ENCODE measurements at regions not wholly inside any gene's neighbourhood (a gene's known extent, or its start where the extent isn't known, plus 50 kb on each side); places are given as distances from the start of the nearest gene placed in this dataset.
"Not testable (repeated sequence)": the region's sequence is repeated elsewhere in the genome, so short reads cannot be mapped to it uniquely, and the experiment has no call there.

GRCh38 chrX:131841496-131842437 is 181.3 kb upstream of the STK26 start:
- H3K36me3 Mint-ChIP-seq (ENCODE audit: low read depth): no peaks in the 10 kb centered on the region
- DNase-seq: peak; percentile 1

GRCh38 chrX:131843987-131844386 is 179.1 kb upstream of the STK26 start:
- TF ChIP-seq, protein P1, sequence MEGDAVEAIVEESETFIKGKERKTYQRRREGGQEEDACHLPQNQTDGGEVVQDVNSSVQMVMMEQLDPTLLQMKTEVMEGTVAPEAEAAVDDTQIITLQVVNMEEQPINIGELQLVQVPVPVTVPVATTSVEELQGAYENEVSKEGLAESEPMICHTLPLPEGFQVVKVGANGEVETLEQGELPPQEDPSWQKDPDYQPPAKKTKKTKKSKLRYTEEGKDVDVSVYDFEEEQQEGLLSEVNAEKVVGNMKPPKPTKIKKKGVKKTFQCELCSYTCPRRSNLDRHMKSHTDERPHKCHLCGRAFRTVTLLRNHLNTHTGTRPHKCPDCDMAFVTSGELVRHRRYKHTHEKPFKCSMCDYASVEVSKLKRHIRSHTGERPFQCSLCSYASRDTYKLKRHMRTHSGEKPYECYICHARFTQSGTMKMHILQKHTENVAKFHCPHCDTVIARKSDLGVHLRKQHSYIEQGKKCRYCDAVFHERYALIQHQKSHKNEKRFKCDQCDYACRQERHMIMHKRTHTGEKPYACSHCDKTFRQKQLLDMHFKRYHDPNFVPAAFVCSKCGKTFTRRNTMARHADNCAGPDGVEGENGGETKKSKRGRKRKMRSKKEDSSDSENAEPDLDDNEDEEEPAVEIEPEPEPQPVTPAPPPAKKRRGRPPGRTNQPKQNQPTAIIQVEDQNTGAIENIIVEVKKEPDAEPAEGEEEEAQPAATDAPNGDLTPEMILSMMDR (IDR thresholded peaks at IDR 0.05): no peak
- Mint-ChIP-seq H3K27ac (no peak overlapping the region), H3K4me3 (no peak overlapping the region), H3K27me3 (ENCODE audit: insufficient read depth) (no peaks in the 10 kb centered on the region; the same call in 1 of the 2 replicates), H3K9me3 (no peaks in the 10 kb centered on the region), H3K4me1 (ENCODE audit: low read depth) (no peaks in the 10 kb centered on the region), H3K36me3 (ENCODE audit: low read depth) (no peaks in the 10 kb centered on the region)
- no peak for DNase-seq

More at GRCh38 chrX:131841496-131842437, 181.3 kb upstream of the STK26 start:
- H3K9me3 Mint-ChIP-seq: no peaks in the 10 kb centered on the region
- H3K4me3 Mint-ChIP-seq: peak overlapping the region; percentile 55; the same call in 1 of the 2 replicates
- H3K27ac Mint-ChIP-seq: no peak overlapping the region
- TF ChIP-seq, protein P1 (IDR thresholded peaks at IDR 0.05): peak; percentile 85
- no peaks in the 10 kb centered on the region for H3K4me1 Mint-ChIP-seq (ENCODE audit: low read depth)
- H3K27me3 Mint-ChIP-seq (ENCODE audit: insufficient read depth): no peaks in the 10 kb centered on the region; the same call in 1 of the 2 replicates

DNA sequence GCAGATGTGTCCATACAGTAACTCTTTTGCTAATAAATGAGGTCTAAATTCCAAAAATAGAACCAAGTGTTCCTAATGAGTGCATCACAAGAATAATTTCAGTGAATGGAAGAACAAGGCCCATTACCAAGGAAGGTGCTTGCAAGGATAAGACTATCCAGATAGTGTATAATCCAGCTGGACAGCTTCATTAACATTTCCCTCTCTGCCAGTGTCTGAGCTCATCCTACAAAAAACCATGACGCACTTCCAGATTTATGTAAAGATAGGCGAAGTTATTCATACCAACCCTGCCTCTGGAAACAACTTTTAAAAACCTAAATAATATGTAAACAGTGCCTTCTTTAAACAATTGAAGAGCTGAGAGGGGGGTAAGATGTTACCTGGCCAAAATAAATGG is 177.9 kb upstream of the STK26 start:
- DNase-seq: no peak
- no peaks in the 10 kb centered on the region for H3K9me3 Mint-ChIP-seq
- H3K4me1 Mint-ChIP-seq (ENCODE audit: low read depth): no peaks in the 10 kb centered on the region
- H3K27me3 Mint-ChIP-seq (ENCODE audit: insufficient read depth): no peaks in the 10 kb centered on the region; the same call in 1 of the 2 replicates
- no peak overlapping the region for H3K4me3 Mint-ChIP-seq
- TF ChIP-seq, protein P1 (IDR thresholded peaks at IDR 0.05): no peak
- no peaks in the 10 kb centered on the region for H3K36me3 Mint-ChIP-seq (ENCODE audit: low read depth)
- no peak overlapping the region for H3K27ac Mint-ChIP-seq

DNA sequence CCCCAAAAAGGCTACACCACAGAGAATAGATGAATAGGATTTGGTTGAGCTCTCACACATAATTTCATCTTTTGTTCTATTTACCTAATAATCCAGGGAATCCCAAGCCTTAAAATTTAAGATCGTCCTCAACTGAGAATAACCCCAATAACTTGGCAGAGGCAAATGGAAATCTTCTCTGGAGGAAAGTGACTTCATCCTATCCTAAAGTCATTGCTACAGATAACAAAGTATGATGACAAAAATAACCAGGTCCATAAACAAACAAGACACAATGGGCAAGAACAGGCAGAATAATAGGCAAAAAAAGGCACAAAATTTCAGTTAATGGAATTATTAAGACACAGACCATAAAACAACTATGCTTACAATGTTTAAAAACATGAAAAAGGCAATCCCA is 177.3 kb upstream of the STK26 start:
- Mint-ChIP-seq H3K36me3 (ENCODE audit: low read depth) (no peaks in the 10 kb centered on the region), H3K27me3 (ENCODE audit: insufficient read depth) (no peaks in the 10 kb centered on the region; the same call in 1 of the 2 replicates), H3K4me1 (ENCODE audit: low read depth) (no peaks in the 10 kb centered on the region), H3K9me3 (no peaks in the 10 kb centered on the region), H3K4me3 (no peak overlapping the region), H3K27ac (no peak overlapping the region)
- DNase-seq: no peak
- TF ChIP-seq, protein P1 (IDR thresholded peaks at IDR 0.05): no peak

DNA sequence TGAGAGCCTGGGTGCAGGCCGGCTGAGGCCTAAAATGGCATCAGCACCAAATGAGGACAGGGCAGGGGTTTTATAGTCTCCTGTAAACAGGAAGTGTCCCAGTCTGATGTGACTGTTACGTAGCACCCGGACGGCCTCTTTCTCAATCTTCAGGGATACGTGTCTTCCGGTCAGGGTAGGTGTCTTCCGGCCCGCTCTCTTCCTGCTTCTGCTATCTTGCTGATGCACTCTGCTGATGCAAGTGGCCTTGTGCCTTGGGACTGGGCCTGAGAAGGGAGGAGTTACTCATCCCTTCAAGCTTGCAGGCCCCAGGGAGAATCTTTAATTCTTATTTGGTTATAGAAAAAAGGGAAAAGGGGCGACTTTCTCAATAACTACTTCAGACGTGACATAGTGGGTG is 172.1 kb upstream of the STK26 start:
- not testable (repeated sequence) for H3K27ac Mint-ChIP-seq; H3K36me3 Mint-ChIP-seq (ENCODE audit: low read depth); H3K27me3 Mint-ChIP-seq (ENCODE audit: insufficient read depth)

GRCh38 chrX:131853440-131853839 is 169.7 kb upstream of the STK26 start:
- no peaks in the 10 kb centered on the region for H3K36me3 Mint-ChIP-seq (ENCODE audit: low read depth)
- TF ChIP-seq, protein P1 (IDR thresholded peaks at IDR 0.05): no peak
- no peak overlapping the region for H3K4me3 Mint-ChIP-seq
- H3K4me1 Mint-ChIP-seq (ENCODE audit: low read depth): no peaks in the 10 kb centered on the region
- no peak for DNase-seq
- H3K27ac Mint-ChIP-seq: no peak overlapping the region
- H3K9me3 Mint-ChIP-seq: no peaks in the 10 kb centered on the region
- H3K27me3 Mint-ChIP-seq (ENCODE audit: insufficient read depth): no peaks in the 10 kb centered on the region; the same call in 1 of the 2 replicates

More for the DNA sequence above, 172.1 kb upstream of the STK26 start:
- H3K4me3 Mint-ChIP-seq; H3K9me3 Mint-ChIP-seq; DNase-seq; H3K4me1 Mint-ChIP-seq (ENCODE audit: low read depth): not testable (repeated sequence)
